HT-29 (cell line): ENCODE measurements at regions not wholly inside any gene's neighbourhood (a gene's known extent, or its start where the extent isn't known, plus 50 kb on each side); places are given as distances from the start of the nearest gene placed in this dataset.

ENCODE experiments used
- DNase-seq: peaks from one replicate; pipeline ENCODE4 v3.0.0-alpha.2; 2015; ENCODE audit warnings: low spot score

DNA sequence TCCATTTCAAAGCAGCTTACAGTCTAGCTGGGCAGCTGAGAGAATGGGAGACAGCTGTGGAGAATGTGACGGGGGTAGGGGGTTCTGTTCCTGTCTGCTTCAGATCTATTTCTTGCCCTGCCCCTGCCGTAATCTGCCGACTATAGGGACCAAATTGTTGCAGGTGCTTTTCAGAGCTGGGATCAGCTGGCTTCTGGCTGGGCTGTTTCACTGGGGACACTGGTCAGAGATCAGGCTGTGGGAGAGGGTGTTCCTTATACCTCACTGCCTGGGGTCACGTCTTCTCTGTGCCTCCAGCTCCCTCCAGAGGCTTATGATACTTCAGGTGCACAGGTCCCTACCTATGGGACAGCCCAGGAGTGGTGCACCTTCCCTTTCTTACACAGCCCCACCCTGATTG is 514.9 kb upstream of the GOT2 start:
- DNase-seq, result no peak

GRCh38 chr16:59242556-59242955 is 508.4 kb upstream of the GOT2 start:
- DNase-seq, result no peak

- DNase-seq, result no peak
Observed at GRCh38 chr16:59238246-59238645, 504.1 kb upstream of the GOT2 start.

- DNase-seq, result no peak
Observed at GRCh38 chr16:59236804-59237458, 502.8 kb upstream of the GOT2 start.

- DNase-seq, result no peak
Observed at GRCh38 chr16:59224401-59224800, 490.3 kb upstream of the GOT2 start.

DNA sequence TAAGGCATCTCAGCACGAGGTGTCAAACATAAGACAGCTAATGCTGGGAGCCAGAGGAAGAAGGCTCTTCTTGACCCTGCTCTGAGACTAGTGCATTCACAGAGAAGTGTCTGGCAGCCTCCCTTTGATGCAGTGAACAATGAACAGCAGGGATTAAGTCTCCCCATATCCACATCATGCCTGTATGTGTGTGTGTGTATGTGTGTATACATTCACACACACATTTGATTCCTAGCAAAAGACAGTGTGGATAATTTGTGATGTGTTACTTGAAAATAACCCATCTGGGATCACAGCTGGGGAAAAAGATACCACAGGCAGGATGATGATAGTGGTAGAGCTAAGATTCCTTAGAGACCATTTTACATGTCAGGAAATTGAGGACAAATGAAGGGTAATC is 485.9 kb upstream of the GOT2 start:
- no peak for DNase-seq

- DNase-seq, result no peak
Observed at GRCh38 chr16:59216291-59216690, 482.2 kb upstream of the GOT2 start.

GRCh38 chr16:59214455-59214854 is 480.3 kb upstream of the GOT2 start:
- no peak for DNase-seq

DNA sequence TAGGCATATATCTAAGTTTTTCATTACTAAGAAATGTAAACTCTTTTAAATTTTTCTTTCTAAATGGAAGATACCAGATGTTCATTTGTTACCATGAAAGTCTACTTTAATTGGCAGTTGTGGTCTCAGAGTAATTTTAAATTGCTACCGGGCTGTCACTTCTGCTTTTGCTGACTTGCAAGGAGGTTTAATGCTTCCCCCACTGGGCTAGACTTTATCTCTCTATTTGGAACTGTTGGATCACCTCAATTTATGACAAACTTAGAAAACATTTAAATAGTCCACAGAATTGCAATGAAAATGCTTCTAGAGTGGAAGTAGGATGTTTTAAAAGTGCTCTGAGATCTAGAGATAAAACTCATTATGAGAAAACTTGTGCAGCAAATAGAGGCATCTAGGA is 479.8 kb upstream of the GOT2 start:
- no peak for DNase-seq

DNA sequence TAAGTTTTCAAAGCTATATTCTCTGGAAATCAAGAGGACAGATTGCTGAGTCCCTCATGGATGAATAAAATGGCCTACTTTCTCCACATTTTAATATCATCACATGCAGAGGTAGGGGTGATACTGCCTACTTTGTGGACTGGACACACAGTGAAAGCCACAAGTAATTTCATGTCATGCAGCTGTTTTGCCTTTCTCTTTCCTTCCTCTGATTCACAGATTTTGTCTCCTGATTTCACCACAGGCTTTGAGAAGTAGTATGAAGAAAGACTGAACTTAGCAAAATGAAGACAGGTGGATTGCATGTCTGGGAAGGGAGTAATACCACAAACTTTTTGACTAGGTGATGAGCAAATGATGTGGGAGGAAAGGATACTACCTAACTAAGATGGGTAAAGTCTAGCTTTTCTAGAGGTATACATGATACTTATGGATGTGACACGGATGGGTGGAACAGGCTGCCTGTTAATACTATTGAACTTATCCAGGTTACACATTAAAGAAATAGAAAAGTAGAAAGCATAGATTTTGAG is 478.4 kb upstream of the GOT2 start:
- DNase-seq, result no peak

DNA sequence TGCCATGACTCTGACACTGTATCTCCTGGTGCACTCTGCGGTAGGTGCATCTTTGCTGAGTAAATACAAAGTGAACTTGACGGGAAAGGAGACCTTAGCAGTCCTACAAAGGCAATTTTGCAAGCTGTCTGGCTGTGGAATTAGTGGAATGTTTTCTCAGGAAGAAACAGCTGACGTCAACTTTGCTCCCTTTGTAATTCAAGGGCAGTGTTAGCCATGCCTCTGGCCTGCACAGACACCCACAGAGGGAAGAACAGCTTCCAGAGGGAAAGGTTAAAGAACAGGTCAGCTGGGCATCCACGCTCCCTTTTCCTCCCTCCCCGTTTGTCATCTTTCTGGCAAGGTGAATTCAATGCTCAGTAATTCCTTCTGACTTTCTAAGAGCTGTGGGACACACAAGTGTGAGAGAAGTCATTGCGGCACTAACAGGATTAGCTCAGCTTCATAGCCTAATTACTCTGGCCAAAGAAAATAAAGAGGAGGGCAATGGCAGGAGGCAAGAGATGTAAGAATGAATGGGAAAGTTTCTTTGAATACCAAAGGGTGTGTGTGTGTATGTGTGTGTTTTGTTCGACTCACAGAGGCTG is 476.9 kb upstream of the GOT2 start:
- no peak for DNase-seq

DNA sequence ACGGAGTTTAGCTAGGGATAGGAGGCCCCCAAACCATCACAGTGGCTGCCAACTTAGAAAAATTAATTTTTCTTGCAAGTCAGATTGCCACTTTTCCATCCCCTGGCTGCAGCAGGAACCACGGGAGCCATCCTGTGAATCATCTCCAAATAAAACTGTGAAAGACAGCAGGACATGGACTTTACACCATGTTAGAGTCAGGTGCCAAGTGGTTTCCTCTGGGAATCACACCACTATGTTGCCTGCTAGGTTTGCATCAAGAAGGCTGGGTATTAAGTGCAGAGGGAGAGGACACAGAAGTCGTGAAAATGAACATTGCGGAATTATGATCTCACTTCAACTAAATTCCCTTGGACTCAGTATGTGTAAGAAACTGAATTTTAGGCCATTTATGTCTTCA is 471.3 kb upstream of the GOT2 start:
- DNase-seq, result no peak

- DNase-seq, result no peak
Observed at GRCh38 chr16:59204589-59204988, 470.5 kb upstream of the GOT2 start.

DNA sequence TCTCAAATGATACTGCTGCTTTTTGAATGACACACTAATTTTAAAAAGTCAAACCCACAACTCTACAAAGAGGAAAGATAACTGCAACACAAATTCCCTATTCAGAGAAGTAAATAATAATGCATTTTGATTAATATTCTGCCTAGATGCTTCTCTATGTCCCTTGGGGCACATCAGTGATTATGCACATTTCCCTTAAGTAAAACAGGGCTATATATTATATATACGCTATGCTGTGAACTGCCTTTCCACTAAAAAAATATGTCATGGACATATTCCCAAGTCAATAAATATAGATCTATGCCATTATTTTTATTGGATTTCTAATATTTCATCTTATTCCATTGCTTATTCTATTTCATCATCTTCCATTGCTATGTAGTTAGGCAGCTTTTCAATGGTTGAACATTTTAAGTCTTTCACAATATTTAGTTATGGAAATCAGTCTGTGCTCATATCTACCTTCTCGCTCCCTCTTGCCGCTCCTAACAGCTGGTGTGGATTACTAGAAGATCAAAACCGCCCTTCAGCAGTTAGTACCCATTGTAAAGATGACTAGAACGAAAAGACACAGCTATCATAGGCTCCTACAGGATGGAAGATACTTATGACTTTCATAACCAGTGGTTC is 468.2 kb upstream of the GOT2 start:
- no peak for DNase-seq

GRCh38 chr16:59201821-59202220 is 467.7 kb upstream of the GOT2 start:
- DNase-seq, result no peak

GRCh38 chr16:59201160-59201559 is 467.0 kb upstream of the GOT2 start:
- no peak for DNase-seq

DNA sequence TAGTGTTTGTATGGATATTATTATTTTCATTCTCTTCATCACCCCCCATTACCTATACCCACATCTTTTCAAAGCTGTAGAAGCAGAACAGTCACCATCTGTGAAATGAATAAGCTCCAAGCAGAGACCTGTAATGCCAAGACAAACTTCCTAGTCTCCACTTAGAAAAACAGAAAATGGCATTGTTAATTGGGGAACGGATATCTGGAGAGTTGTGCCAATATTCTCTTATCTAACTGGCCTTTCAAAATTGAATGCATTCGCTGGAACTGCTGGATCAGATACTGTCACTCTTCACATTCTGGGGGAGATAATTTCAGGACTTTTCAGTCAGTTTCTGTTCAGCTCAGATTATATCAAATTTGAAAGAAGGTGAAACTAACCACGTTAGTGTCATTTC is 464.4 kb upstream of the GOT2 start:
- DNase-seq, result no peak

DNA sequence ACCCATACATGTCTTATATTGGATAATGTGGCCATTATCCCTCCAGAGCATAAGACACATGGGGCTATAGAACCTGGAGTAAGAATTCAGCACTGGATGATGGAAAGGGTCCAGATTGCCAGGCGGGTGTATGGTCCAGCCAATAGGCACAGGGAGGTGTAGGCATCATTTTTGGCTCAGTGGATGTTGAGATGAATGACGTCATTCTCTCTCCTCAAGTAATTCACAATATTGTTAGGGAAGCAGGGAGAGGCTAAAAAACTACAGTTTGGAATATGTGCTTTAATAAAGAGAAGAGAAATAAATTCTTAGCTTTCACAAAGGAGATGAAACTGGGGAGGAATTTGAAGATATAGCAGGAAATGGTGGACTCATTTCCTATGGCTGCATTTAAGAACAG is 461.1 kb upstream of the GOT2 start:
- no peak for DNase-seq

- no peak for DNase-seq
Observed at GRCh38 chr16:59193637-59194036, 459.5 kb upstream of the GOT2 start.

DNA sequence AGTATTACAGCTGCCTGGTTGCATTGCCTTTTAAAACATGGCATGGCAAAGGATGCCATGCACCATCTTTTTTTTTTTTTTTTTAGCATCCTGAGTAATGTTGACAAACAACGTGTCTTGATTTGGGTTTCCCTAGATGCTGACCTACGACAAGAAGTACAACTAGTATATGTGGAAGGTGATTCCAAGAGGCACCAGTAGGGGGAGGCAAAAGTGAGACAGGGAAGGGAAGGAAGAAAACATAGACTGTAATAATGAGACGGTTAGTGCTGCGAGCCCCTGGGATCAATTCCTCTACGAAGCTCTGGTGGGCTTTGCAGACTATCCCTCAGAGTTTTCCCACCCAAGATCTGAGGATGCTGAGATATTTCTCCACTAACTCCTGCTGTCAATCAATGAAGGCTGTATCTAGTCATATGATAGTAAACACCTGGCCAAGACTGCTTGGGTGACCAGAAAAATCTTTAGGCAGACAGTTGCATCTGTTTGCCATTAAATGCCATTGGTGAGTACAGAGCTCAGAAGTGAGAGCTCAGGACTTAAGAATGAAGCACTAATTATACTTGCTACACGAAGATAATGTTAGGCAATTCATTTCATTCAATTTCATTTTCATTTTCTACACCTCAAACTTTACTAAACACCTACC is 458.6 kb upstream of the GOT2 start:
- peak; percentile 39 for DNase-seq

GRCh38 chr16:59190731-59191130 is 456.6 kb upstream of the GOT2 start:
- no peak for DNase-seq

DNA sequence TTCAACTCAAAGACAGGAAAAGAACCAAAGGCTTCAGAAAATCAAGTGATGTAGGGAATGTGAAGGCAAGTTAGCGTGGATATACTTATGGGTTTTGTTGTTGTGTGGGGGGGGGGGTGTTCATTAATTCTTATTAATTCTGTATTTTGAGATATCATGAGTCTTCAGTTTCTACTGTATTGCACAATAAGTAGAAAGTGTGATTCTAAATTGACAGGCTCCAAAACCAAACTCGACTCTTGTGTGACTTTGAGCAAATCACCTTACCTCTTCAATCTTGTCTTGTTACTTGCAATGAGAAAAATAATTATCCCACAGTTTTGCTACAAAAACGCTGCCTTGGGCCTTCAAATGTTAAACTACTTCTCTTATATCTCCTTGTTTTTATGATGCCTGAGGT is 453.9 kb upstream of the GOT2 start:
- DNase-seq, result no peak
